Suprapubic skin (tissue), 3 donors: ENCODE measurements at regions not wholly inside any gene's neighbourhood (a gene's known extent, or its start where the extent isn't known, plus 50 kb on each side); places are given as distances from the start of the nearest gene placed in this dataset.

ENCODE experiments used
- CTCF ChIP-seq, 2 donors: fragments of 200-600 bp in 1 of 2; fragments of 450-650 bp in 1 of 2; sonication (generic) in 1 of 2; IDR thresholded peaks; one replicate each; pipeline ENCODE4 v1.5.1; 2016 to 2019; ENCODE audit warnings: antibody characterized with exemption in 2 of 2, mild to moderate bottlenecking in 1 of 2, moderate library complexity in 1 of 2
- POLR2A ChIP-seq, 2 donors: fragments of 450-650 bp; IDR thresholded peaks; one replicate each; pipeline ENCODE4 v1.6.1; 2017; ENCODE audit warnings: antibody characterized with exemption in 2 of 2, mild to moderate bottlenecking in 2 of 2, moderate library complexity in 2 of 2

- no peak for TF ChIP-seq CTCF (IDR thresholded peaks at IDR 0.05)
- no peak for TF ChIP-seq POLR2A (IDR thresholded peaks at IDR 0.05)
These were observed 1232.2 kb downstream of the BRD1 start for GRCh38 chr22:48595511-48595905.
